GM18519 (cell line): ENCODE measurements at regions not wholly inside any gene's neighbourhood (a gene's known extent, or its start where the extent isn't known, plus 50 kb on each side); places are given as distances from the start of the nearest gene placed in this dataset.

Experiments
- ATAC-seq: cut with Tn5 transposase; IDR thresholded peaks from one replicate; pipeline ENCODE4 v1.9.1; 2021; ENCODE audit warnings: mild to moderate bottlenecking, moderate library complexity; ENCODE audit not compliant: unreplicated experiment, low FRiP score

DNA sequence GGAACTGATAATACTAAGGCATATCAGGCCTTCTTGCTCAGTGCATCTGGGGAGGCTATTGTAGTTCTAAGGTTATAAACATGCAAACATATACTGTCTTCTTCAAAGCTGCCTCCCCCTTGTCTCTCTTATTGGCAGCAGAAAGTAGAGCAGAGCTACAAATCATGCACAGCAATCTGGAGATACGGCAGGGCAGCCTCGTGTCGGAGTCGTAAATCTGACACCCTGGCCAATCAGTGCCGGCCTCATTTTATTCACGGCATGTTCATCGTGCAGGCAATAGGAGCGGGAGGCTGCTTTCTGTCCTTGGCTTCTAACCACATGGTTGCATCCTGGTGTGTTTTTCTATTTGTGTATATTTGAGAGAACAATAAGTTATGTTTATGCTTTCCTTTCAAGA lies 300.2 kb upstream of the CNTN6 start:
- ATAC-seq: no peak

GRCh38 chr3:804211-804610 lies 288.6 kb upstream of the CNTN6 start:
- ATAC-seq: no peak

DNA sequence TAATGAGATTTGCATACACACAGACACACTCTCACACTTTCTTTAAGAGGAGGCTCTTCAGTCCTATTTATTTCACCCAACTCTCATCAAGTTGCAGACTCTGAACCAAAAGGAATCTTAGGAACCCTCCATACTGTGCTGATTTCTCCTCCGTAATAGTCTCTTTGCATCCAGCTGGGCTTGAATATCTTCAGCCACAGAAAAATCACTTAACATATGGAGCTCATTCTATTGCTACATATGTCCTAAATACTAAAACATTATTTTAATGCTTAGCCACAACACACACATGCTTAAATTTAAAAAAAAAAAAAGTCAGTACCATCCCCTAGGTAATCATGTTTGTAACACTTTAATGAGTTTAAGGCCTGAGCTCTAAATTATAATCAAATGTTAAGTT lies 287.5 kb upstream of the CNTN6 start:
- no peak for ATAC-seq

- no peak for ATAC-seq
These were observed 286.8 kb upstream of the CNTN6 start for GRCh38 chr3:806006-806405.

DNA sequence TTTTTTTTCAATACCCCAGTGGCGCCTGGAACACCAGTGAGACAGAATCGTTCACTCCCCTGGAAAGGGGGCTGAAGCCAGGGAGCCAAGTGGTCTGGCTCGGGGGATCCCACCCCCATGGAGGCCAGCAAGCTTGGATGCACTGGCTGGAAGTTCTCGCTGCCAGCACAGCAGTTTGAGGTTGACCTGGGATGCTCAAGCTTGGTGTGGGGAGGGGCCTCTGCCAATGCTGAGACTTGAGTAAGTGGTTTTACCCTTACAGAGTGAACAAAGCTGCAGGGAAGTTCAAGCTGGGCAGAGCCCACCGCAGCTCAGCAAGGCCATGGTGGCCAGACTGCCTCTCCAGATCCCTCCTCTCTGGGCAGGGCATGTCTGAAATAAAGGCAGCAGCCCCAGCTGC lies 276.2 kb upstream of the CNTN6 start:
- no peak for ATAC-seq

DNA sequence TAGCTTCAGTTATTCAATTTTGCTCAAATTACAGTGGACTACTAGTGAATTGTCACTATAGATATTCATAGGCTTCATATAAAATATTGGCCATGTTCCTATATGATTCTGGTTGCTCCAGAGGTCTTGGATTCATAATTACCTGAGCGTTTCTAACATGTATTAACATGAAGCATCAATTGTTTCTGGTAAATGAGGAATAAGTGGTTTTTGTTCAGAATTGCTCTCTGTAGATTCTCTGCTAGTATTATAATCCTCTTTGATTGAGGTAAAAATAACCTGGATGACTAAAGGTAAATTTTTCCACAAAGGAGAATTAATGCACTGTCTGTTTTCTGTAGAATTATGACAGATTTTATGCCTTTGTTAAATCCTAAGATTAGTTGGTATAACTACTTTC lies 258.1 kb upstream of the CNTN6 start:
- no peak for ATAC-seq

DNA sequence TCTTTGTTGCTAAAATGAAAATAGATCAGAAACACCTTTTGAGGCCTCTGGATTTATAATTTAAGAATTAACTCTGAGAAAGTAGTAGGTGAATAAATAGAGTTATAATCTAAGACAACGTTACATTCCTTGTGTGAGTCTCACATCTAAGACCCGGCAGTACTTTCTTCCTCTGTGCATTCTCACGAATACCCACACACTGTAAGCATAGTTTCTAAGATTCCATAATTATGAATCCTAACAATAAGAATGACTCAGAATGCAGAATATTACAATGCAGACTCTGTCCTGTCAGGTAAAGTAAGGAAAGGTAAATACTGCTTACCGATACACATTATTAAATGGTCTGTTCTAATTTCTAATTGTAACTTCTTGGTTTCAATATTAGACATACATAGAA lies 257.7 kb upstream of the CNTN6 start:
- ATAC-seq: no peak

DNA sequence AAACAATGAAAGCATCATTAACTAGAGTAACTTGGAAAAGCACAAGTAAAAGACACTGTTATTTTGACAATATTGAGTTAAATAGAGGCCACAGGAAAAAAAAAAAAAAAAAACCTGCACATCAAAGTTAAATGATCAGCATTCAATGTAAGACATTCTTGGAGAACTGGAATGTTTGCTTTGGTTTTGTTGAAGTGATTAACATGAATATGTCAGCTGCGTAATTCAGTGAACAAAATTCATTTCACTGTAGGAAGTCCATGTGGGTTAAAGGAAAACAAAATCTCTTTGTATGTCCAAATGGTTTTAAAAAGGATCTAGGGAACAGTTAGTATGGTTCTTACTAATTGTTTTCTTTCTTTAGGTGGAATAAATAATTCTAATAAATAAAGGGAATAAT lies 252.8 kb upstream of the CNTN6 start:
- no peak for ATAC-seq

- no peak for ATAC-seq
These were observed 241.6 kb upstream of the CNTN6 start for GRCh38 chr3:851098-851790.

DNA sequence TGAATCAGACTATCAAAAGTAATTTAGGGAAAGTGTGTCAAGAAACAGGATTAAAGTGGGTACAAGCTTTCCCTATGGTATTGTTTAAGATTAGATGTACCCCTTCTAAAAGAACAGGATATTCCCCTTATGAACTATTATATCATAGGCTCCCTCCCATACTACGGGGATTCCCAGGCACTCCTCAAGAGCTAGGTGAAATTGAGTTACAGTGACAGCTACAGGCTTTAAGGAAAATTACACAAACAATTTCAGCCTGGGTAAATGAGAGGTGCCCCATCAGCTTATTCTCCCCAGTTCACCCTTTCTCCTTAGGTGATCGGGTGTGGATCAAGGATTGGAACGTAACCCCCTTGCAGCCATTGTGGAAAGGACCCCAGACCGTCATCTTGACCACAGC lies 240.8 kb upstream of the CNTN6 start:
- ATAC-seq: no peak

GRCh38 chr3:853489-853888 lies 239.3 kb upstream of the CNTN6 start:
- ATAC-seq: no peak

GRCh38 chr3:859135-859534 lies 233.7 kb upstream of the CNTN6 start:
- ATAC-seq: no peak

DNA sequence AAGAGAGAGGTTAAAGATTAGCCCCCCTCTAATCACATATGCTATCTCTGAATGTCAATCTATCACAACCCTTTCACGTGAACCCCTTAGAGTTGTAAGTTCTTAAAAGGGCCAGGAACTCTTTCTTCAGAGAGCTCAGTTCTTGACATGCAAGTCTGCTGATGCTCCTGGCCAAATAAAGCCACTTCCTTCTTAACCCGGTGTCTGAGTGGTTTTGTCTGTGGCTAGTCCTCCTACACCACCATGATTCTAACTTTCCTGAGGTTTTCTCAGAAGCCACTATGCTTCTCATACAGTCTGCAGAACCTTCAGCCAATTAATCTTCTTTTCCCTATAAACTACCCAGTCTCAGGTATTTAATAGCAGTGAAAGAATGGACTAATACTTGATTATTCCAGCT lies 231.1 kb upstream of the CNTN6 start:
- no peak for ATAC-seq

DNA sequence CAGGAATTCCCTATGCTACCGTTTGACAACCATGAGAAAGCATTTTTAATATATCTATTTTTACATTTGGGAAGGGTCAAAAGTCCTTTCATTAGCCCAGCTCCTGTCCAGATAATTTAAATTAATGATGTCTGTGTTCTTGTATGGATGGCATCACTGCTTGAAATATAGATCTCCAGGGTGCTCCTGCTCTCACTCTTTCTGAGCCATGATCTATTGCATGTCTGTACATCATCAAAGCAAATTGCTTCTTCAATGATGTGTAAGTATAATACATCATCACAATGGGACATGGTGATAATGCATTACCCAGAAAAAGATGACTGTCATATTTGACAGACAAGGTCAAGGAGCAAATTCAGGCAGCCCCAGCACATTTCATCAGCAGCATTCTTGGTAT lies 223.6 kb upstream of the CNTN6 start:
- ATAC-seq: no peak

DNA sequence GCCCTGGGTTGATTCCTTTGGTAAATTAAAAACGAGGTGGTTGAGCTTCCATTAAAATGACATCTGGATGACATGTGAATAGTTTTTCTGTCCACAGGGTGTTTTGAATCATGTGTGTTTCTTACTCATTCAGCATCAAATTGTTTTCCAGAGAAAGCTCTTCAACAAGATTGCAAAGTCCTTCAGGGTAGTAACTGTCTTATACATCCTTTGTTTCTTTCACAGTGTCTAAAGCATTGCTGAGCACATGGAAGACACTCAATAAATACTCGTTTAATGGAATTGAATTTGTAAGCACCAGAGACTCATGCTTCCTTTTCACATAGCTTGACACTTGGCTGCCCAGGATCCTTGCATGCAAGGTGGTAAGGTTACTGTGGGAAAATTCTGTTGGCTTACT lies 223.1 kb upstream of the CNTN6 start:
- no peak for ATAC-seq

GRCh38 chr3:871651-872050 lies 221.2 kb upstream of the CNTN6 start:
- ATAC-seq: no peak

DNA sequence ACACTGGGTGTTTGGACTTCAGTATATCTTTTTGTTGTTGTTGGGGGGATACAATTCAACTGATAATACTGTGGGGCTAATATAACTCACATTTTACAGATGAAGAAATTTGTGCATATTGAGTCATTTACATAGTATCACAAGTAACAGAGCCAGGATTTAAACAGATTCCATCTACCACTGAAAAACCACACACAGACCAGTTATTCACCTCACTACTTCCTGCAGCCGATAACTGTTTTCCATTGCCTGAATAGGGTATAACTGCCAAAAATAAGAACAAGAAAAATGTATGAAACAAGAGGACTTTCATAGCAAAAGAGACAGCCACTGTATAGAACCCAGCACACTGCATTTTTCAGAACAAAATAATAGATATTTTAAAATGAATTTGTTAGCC lies 215.8 kb upstream of the CNTN6 start:
- no peak for ATAC-seq

DNA sequence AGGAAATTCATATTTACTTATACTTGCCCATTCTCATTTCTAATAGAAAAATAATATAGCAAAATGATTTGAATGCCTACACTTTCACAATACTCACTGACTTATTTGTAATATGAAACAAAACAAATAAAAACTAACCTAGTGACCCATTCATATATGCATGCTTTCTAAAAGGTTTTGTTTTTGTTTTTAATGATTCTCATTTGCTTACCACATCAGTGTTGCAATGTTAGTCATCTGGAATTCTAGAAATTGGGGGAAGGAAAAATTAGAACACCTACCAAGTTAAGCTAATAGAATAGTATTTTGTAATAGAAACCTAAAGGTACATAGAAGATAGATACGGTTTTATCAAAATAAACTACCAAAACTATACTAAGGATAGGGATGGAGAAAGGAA lies 214.1 kb upstream of the CNTN6 start:
- ATAC-seq: no peak

- ATAC-seq: no peak
These were observed 212.5 kb upstream of the CNTN6 start for GRCh38 chr3:880371-880770.

- no peak for ATAC-seq
These were observed 210.3 kb upstream of the CNTN6 start for GRCh38 chr3:882533-882932.

- peak; percentile 90 for ATAC-seq
These were observed 190.7 kb upstream of the CNTN6 start for GRCh38 chr3:901953-902778.

GRCh38 chr3:905217-905616 lies 187.6 kb upstream of the CNTN6 start:
- ATAC-seq: no peak
